ENCODE measurements at regions not wholly inside any gene's neighbourhood (a gene's known extent, or its start where the extent isn't known, plus 50 kb on each side); places are given as distances from the start of the nearest gene placed in this dataset.

GRCh38 chr12:131443019-131444000, 267.6 kb upstream of the SFSWAP start:
- TF ChIP-seq CTCF (IDR thresholded peaks at IDR 0.05; ENCODE audit: poor library complexity, severe bottlenecking): no peak
- no peak for TF ChIP-seq EZH2 (IDR thresholded peaks at IDR 0.05; ENCODE audit: borderline replicate concordance, insufficient read depth, low read length, poor library complexity, severe bottlenecking)
- no peak for TF ChIP-seq EP300 (conservative IDR thresholded peaks at IDR 0.05; ENCODE audit: poor library complexity, severe bottlenecking)
- TF ChIP-seq POLR2AphosphoS5 (IDR thresholded peaks at IDR 0.05): no peak
- no peak for TF ChIP-seq TAF1 (IDR thresholded peaks at IDR 0.05; ENCODE audit: low read depth)
- TF ChIP-seq RAD21 (conservative IDR thresholded peaks at IDR 0.05): no peak
- TF ChIP-seq REST (IDR thresholded peaks at IDR 0.05; ENCODE audit: borderline replicate concordance): no peak
- TF ChIP-seq SMC3 (conservative IDR thresholded peaks at IDR 0.05; ENCODE audit: poor library complexity): no peak

All from neural cell (in vitro differentiated cells).